Kidney (tissue), 13 donors: ENCODE measurements at regions not wholly inside any gene's neighbourhood (a gene's known extent, or its start where the extent isn't known, plus 50 kb on each side); places are given as distances from the start of the nearest gene placed in this dataset.

Experiments used
- DNase-seq, 5 donors: peaks; one replicate each; pipeline ENCODE4 v3.0.0-alpha.2; 2013 to 2020
- FAIRE-seq: peaks from 2 replicates; lab custom pipeline; 2012; peaks lifted over from hg19 to GRCh38; lab: Jason Lieb, UNC
- H3K27ac ChIP-seq, 2 donors: one replicate each; pipeline ENCODE4 v1.7.0; 2013; ENCODE audit warnings: low read depth in 2 of 2, low read length in 2 of 2, inconsistent platforms in 1 of 2
- H3K27me3 ChIP-seq: one replicate; pipeline ENCODE4 v1.7.1; 2013; ENCODE audit warnings: low read length, inconsistent platforms; ENCODE audit not compliant: control insufficient read depth, insufficient read depth
- H3K36me3 ChIP-seq, 3 donors: one replicate each; pipeline versions ENCODE4 v1.7.0 to v1.7.1; 2013; ENCODE audit warnings: low read length in 3 of 3, control low read depth in 1 of 3, inconsistent platforms in 1 of 3; ENCODE audit not compliant: insufficient read depth in 3 of 3, control insufficient read depth in 2 of 3
- H3K4me1 ChIP-seq, 3 donors: one replicate each; pipeline versions ENCODE4 v1.7.0 to v1.7.1; 2013; ENCODE audit warnings: low read length in 3 of 3, inconsistent platforms in 1 of 3, low read depth in 1 of 3; ENCODE audit not compliant: control insufficient read depth in 2 of 3, insufficient read depth in 2 of 3
- H3K4me3 ChIP-seq, 3 donors: one replicate each; pipeline versions ENCODE4 v1.7.0 to v1.8.1; 2013; ENCODE audit warnings: low read length in 3 of 3, control low read depth in 1 of 3, inconsistent platforms in 1 of 3
- H3K9ac ChIP-seq, 3 donors: one replicate each; pipeline versions ENCODE4 v1.7.0 to v1.7.1; 2013; ENCODE audit warnings: low read length in 3 of 3, control low read depth in 1 of 3, inconsistent platforms in 1 of 3
- H3K9me3 ChIP-seq, 3 donors: one replicate each; pipeline versions ENCODE4 v1.7.0 to v1.7.1; 2013; ENCODE audit warnings: low read length in 3 of 3, control low read depth in 1 of 3, inconsistent platforms in 1 of 3; ENCODE audit not compliant: control insufficient read depth in 2 of 3, insufficient read depth in 1 of 3
- intact Hi-C: fragments of 100-400 bp; cut with DNase I; formaldehyde crosslinking; loops from one replicate; pipeline ENCODE4 v1.11.1; 2022
- TF ChIP-seq, protein P1 (sequence below): IDR thresholded peaks from 3 replicates; pipeline ENCODE4 v1.5.1; 2012; ENCODE audit warnings: mild to moderate bottlenecking, moderate library complexity, borderline replicate concordance; ENCODE audit not compliant: insufficient read depth; ENCODE audit errors: extremely low read depth
- donor health status: control.
- donor health status: control.
- donor health status: control.
- donor health status: control.
- donor health status: control.
- donor health status: DM: yes; HTN: yes; CAD: no.
- donor health status: Normal renal cell carcinoma (clear cell type).

DNA sequence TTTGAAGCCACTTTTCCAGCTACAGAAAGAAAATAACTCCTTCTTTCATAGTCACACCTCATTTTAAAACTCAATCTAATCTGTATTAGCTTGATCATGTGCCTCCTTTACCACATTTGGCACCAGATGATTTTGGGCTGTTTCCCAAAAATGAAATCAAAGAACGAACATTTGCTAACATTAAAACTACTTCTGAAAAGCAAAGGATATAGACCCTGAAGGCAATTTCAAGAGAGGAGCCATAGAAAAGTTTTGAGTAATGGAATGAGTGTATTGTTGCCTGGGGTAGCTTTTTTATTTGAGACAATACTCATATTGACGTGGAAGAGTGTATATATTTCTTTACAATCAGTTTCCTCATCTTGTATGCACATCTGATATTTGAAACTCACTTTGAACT lies 152.8 kb upstream of the TBL1XR1 start:
- no peaks in the 10 kb centered on the region for H3K9me3 ChIP-seq
- peaks cover 5 to 12% (median 11%) of the 10 kb centered on the region in 3 donors for H3K4me1 ChIP-seq
- no peaks in the 10 kb centered on the region for H3K27me3 ChIP-seq
- intact Hi-C loops, result loop anchor here (10.0 kb wide), 1 partner anchor 285 kb away; no protein-coding TSS in a partner anchor
- no peak overlapping the region for H3K9ac ChIP-seq
- DNase-seq (no peak), FAIRE-seq (no peak)
- TF ChIP-seq, protein P1, sequence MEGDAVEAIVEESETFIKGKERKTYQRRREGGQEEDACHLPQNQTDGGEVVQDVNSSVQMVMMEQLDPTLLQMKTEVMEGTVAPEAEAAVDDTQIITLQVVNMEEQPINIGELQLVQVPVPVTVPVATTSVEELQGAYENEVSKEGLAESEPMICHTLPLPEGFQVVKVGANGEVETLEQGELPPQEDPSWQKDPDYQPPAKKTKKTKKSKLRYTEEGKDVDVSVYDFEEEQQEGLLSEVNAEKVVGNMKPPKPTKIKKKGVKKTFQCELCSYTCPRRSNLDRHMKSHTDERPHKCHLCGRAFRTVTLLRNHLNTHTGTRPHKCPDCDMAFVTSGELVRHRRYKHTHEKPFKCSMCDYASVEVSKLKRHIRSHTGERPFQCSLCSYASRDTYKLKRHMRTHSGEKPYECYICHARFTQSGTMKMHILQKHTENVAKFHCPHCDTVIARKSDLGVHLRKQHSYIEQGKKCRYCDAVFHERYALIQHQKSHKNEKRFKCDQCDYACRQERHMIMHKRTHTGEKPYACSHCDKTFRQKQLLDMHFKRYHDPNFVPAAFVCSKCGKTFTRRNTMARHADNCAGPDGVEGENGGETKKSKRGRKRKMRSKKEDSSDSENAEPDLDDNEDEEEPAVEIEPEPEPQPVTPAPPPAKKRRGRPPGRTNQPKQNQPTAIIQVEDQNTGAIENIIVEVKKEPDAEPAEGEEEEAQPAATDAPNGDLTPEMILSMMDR, result no peak
- H3K36me3 ChIP-seq, result no peaks in the 10 kb centered on the region
- H3K27ac ChIP-seq, result no peak overlapping the region
- no peak overlapping the region for H3K4me3 ChIP-seq

DNA sequence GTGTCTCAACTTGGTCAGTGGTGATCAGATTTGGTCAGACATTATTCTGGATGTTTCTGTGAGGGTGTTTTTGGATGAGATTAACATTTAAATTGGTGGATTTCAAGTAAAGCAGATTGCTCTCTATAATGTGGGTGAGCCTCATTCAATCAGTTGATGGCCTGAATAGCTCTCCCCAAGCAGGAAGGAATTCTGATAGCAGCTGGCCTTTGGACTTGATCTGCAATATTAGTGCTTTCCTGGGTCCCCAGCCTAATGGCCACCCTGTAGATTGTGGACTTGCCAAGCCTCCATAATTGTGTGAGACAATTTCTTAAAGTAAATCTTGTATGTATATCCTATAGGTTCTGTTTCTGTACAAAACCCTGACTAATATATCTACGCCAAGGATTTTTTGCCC lies 153.9 kb upstream of the TBL1XR1 start:
- Histone ChIP-seq H3K4me1 (peaks cover 0 to 2% (median 1%) of the 10 kb centered on the region in 3 donors), H3K9ac (no peak overlapping the region), H3K9me3 (no peaks in the 10 kb centered on the region), H3K36me3 (no peaks in the 10 kb centered on the region), H3K27me3 (no peaks in the 10 kb centered on the region), H3K4me3 (no peak overlapping the region), H3K27ac (no peak overlapping the region)
- DNase-seq (no peak), FAIRE-seq (no peak)
- TF ChIP-seq, protein P1, result no peak
- intact Hi-C loops, result loop anchor here (10.0 kb wide), 1 partner anchor 286 kb away; no protein-coding TSS in a partner anchor

DNA sequence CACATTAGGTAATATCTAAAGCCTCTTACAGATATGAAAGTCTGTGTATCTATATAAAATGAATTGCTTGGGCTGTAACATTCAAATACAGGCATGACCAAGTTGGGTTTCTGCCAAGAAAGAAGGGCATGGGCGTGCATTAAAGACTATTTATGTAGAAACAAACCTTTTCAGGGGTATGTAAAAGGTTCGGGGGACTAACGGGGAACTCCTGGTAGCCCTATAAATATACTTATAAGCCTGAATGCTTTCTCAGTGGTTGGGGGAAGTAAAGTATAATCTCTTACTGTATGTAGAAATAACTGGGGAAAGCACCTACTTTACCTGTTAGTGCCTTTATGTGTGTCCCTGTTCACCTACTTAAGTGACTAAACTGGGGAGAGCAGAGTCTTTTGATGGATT lies 154.5 kb upstream of the TBL1XR1 start:
- FAIRE-seq (no peak), DNase-seq (no peak)
- Histone ChIP-seq H3K27ac (no peak overlapping the region), H3K9me3 (no peaks in the 10 kb centered on the region), H3K4me1 (peaks cover 0 to 2% (median under 1%) of the 10 kb centered on the region in 3 donors), H3K4me3 (no peak overlapping the region), H3K36me3 (no peaks in the 10 kb centered on the region), H3K27me3 (no peaks in the 10 kb centered on the region), H3K9ac (no peak overlapping the region)
- TF ChIP-seq, protein P1, result no peak
- intact Hi-C loops, result loop anchor here (10.0 kb wide), 1 partner anchor 287 kb away; no protein-coding TSS in a partner anchor

DNA sequence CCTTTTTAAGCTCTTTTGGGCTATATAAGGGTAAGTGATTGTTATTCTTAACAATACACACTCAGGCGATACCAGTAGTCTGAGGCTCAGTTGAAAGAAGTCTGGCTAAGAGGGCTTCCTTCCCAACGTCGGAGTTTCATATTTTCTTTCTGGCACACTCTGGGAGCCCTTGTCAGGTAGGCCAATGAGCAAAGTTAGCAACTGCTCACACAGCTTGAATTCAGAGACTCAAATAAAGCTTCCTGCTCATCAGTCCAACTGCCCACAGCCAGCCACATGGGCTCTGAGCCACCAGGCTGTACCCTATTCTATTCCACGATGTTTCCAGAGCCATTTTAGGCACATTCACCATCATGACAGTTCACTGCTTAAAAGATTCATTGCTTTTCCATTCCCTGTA lies 155.1 kb upstream of the TBL1XR1 start:
- intact Hi-C loops, result loop anchor here (10.0 kb wide), 1 partner anchor 288 kb away; no protein-coding TSS in a partner anchor
- H3K9me3 ChIP-seq, result no peaks in the 10 kb centered on the region
- H3K9ac ChIP-seq, result no peak overlapping the region
- no peak for DNase-seq
- no peak overlapping the region for H3K4me3 ChIP-seq
- no peaks in the 10 kb centered on the region for H3K27me3 ChIP-seq
- H3K36me3 ChIP-seq, result no peaks in the 10 kb centered on the region
- TF ChIP-seq, protein P1, result no peak
- no peak for FAIRE-seq
- peaks cover 0 to 7% (median 4%) of the 10 kb centered on the region in 3 donors for H3K4me1 ChIP-seq
- no peak overlapping the region for H3K27ac ChIP-seq
